MM.1S (cell line): ENCODE measurements at regions not wholly inside any gene's neighbourhood (a gene's known extent, or its start where the extent isn't known, plus 50 kb on each side); places are given as distances from the start of the nearest gene placed in this dataset.

ENCODE experiments used
- CTCF ChIP-seq: fragments of 300-600 bp; sonication (generic); IDR thresholded peaks from 2 replicates; pipeline ENCODE4 v1.5.1; 2016; ENCODE audit warnings: antibody characterized with exemption, low read length, mixed read lengths
- EZH2 ChIP-seq: fragments of 300-600 bp; sonication (generic); optimal IDR thresholded peaks from 2 replicates; pipeline ENCODE3; 2017; ENCODE audit warnings: low read depth, mild to moderate bottlenecking, antibody characterized with exemption, low read length, mixed read lengths
- EZH2phosphoT487 ChIP-seq: fragments of 300-600 bp; sonication (generic); IDR thresholded peaks from 2 replicates; pipeline ENCODE4 v1.6.1; 2018; ENCODE audit warnings: antibody characterized with exemption, low read length

GRCh38 chr14:106390947-106391346, 864.6 kb downstream of the TMEM121 start:
- TF ChIP-seq CTCF (no peak), EZH2phosphoT487 (no peak), EZH2 (no peak)
